Fibroblast of the conjunctiva (primary cell): ENCODE measurements at regions not wholly inside any gene's neighbourhood (a gene's known extent, or its start where the extent isn't known, plus 50 kb on each side); places are given as distances from the start of the nearest gene placed in this dataset.
"Not testable (repeated sequence)": the region's sequence is repeated elsewhere in the genome, so short reads cannot be mapped to it uniquely, and the experiment has no call there.

Experiments used
- DNase-seq: peaks from one replicate; pipeline ENCODE4 v3.0.0-alpha.2; 2010; ENCODE audit warnings: low read depth

- no peak for DNase-seq
Observed at GRCh38 chr9:7467186-7467585, 332.4 kb downstream of the DMAC1 start.

GRCh38 chr9:7461791-7462190, 337.8 kb downstream of the DMAC1 start:
- DNase-seq, result no peak

GRCh38 chr9:7456793-7457530, 342.6 kb downstream of the DMAC1 start:
- DNase-seq, result no peak

GRCh38 chr9:7456377-7456776, 343.2 kb downstream of the DMAC1 start:
- DNase-seq, result no peak

GRCh38 chr9:7454624-7455023, 345.0 kb downstream of the DMAC1 start:
- no peak for DNase-seq

GRCh38 chr9:7452378-7452777, 347.2 kb downstream of the DMAC1 start:
- peak; percentile 21 for DNase-seq

GRCh38 chr9:7451062-7451461, 348.5 kb downstream of the DMAC1 start:
- DNase-seq, result no peak

- DNase-seq, result no peak
Observed at GRCh38 chr9:7443541-7443940, 356.0 kb downstream of the DMAC1 start.

- DNase-seq, result peak; percentile 49
Observed at GRCh38 chr9:7439355-7439995, 360.1 kb downstream of the DMAC1 start.

- no peak for DNase-seq
Observed at GRCh38 chr9:7436754-7437153, 362.8 kb downstream of the DMAC1 start.

GRCh38 chr9:7433508-7434292, 365.9 kb downstream of the DMAC1 start:
- no peak for DNase-seq

GRCh38 chr9:7432989-7433388, 366.6 kb downstream of the DMAC1 start:
- DNase-seq, result no peak

- DNase-seq, result not testable (repeated sequence)
Observed at GRCh38 chr9:7417397-7417796, 382.2 kb downstream of the DMAC1 start.

GRCh38 chr9:7415836-7416235, 383.7 kb downstream of the DMAC1 start:
- no peak for DNase-seq

- DNase-seq, result no peak
Observed at GRCh38 chr9:7408845-7409244, 390.7 kb downstream of the DMAC1 start.

- DNase-seq, result no peak
Observed at GRCh38 chr9:7407246-7407645, 392.3 kb downstream of the DMAC1 start.

- no peak for DNase-seq
Observed at GRCh38 chr9:7405924-7406604, 393.5 kb downstream of the DMAC1 start.

- no peak for DNase-seq
Observed at GRCh38 chr9:7403839-7404487, 395.6 kb downstream of the DMAC1 start.

GRCh38 chr9:7403028-7403389, 396.6 kb downstream of the DMAC1 start:
- no peak for DNase-seq

GRCh38 chr9:7402334-7403027, 397.1 kb downstream of the DMAC1 start:
- DNase-seq, result no peak

- no peak for DNase-seq
Observed at GRCh38 chr9:7401116-7401515, 398.5 kb downstream of the DMAC1 start.
